Glutamatergic neuron (in vitro differentiated cells): ENCODE measurements at regions not wholly inside any gene's neighbourhood (a gene's known extent, or its start where the extent isn't known, plus 50 kb on each side); places are given as distances from the start of the nearest gene placed in this dataset.

Source experiments
- DNase-seq: peaks from one replicate; pipeline ENCODE4 v3.0.0; 2022
- H3K27ac Mint-ChIP-seq: one replicate; pipeline ENCODE4 v1.8.0; 2020; ENCODE audit warnings: mild to moderate bottlenecking, mixed read lengths, inconsistent platforms; ENCODE audit not compliant: unreplicated experiment
- H3K27me3 Mint-ChIP-seq: one replicate; pipeline ENCODE4 v1.8.0; 2020; ENCODE audit warnings: mild to moderate bottlenecking, moderate library complexity, mixed read lengths, inconsistent platforms; ENCODE audit not compliant: unreplicated experiment
- H3K36me3 Mint-ChIP-seq: one replicate; pipeline ENCODE4 v1.8.0; 2020; ENCODE audit warnings: mild to moderate bottlenecking, mixed read lengths, inconsistent platforms; ENCODE audit not compliant: unreplicated experiment
- H3K4me1 Mint-ChIP-seq: one replicate; pipeline ENCODE4 v1.8.0; 2020; ENCODE audit warnings: mild to moderate bottlenecking, low read depth, mixed read lengths, inconsistent platforms; ENCODE audit not compliant: unreplicated experiment
- H3K4me3 Mint-ChIP-seq: one replicate; pipeline ENCODE4 v1.8.0; 2020; ENCODE audit warnings: mild to moderate bottlenecking, mixed read lengths, inconsistent platforms; ENCODE audit not compliant: unreplicated experiment
- H3K9me3 Mint-ChIP-seq: one replicate; pipeline ENCODE4 v1.8.0; 2020; ENCODE audit warnings: mild to moderate bottlenecking, moderate library complexity, mixed read lengths, inconsistent platforms; ENCODE audit not compliant: unreplicated experiment
- TF ChIP-seq, protein P1 (sequence below): fragments of 200-600 bp; sonication (generic); IDR thresholded peaks from one replicate; pipeline ENCODE4 v1.5.0; 2021; ENCODE audit not compliant: partially characterized antibody, unreplicated experiment

DNA sequence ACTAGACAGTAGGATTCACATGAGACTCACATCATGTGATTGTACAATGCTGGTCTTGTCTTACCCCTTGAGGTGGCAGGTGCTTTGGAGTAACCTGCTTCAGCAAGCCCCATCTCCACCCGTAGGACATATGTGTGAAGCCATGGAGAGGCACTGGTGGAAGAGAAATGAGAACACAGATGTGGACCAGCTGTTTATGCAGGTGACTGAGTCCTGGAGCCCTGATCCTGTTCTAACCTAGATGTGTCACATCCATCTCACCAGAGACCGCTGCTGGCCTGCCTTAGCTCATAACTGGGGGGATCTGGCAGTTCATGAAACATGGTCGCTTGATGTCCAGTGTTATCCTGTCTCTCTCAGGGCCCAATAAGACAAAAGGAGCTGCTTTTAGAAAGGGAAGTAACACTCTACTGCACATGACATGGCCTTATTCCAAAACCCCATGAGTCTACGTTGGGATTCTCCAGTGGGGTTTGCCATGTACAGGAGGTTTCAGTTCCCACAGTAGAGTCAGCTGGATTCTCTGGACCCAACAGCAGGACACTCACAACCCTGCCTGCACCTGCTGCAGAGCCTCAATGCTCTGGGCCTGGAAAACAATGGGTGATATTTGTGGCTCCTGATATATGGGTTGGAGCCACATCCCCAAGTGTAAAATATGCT, 62.0 kb downstream of the GGTLC2 start:
- Mint-ChIP-seq H3K4me1 (peaks cover 3% of the 10 kb centered on the region), H3K4me3 (no peak overlapping the region), H3K9me3 (no peaks in the 10 kb centered on the region), H3K27ac (no peak overlapping the region), H3K27me3 (no peaks in the 10 kb centered on the region), H3K36me3 (no peaks in the 10 kb centered on the region)
- TF ChIP-seq, protein P1, sequence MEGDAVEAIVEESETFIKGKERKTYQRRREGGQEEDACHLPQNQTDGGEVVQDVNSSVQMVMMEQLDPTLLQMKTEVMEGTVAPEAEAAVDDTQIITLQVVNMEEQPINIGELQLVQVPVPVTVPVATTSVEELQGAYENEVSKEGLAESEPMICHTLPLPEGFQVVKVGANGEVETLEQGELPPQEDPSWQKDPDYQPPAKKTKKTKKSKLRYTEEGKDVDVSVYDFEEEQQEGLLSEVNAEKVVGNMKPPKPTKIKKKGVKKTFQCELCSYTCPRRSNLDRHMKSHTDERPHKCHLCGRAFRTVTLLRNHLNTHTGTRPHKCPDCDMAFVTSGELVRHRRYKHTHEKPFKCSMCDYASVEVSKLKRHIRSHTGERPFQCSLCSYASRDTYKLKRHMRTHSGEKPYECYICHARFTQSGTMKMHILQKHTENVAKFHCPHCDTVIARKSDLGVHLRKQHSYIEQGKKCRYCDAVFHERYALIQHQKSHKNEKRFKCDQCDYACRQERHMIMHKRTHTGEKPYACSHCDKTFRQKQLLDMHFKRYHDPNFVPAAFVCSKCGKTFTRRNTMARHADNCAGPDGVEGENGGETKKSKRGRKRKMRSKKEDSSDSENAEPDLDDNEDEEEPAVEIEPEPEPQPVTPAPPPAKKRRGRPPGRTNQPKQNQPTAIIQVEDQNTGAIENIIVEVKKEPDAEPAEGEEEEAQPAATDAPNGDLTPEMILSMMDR, result no peak
- DNase-seq, result no peak

DNA sequence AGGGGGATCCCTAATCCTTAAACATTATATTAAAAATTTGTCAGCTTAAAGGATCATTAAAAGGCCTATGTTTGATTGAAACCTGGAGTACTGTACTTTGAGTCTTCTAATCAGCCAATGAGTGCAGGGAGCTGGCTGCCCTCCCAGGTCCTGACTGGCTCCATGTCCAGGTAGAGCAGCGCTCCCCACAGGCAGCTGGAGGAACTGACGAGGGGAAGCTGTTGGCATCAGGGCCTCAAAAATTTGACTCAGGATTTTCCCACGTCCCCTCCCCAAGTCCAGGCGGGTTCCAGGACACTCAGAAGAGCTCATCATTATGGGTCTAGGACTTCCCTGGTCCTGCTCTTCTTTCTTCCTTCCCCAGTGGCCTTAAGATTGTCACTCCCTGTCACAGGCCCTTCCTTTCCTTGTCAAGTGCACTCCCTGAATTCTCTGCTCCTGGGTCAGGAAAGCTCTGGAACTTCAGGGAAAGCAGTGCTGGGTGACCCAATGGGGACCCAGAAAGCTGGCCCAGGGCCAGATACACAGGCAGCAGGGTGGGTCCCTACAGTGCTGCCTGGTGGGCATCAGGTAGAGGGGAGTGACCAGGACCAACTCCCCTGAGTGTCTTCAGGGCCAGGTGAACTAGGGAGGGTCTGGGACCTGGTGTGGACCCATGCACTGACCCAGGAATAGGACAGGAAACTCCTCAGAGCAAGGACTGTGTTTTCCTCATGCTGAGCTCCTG, 65.5 kb downstream of the GGTLC2 start:
- no peak for DNase-seq
- Mint-ChIP-seq H3K9me3 (peaks cover 4% of the 10 kb centered on the region), H3K27me3 (no peaks in the 10 kb centered on the region), H3K4me1 (peaks cover 3% of the 10 kb centered on the region), H3K36me3 (no peaks in the 10 kb centered on the region), H3K4me3 (no peak overlapping the region), H3K27ac (no peak overlapping the region)
- TF ChIP-seq, protein P1, result no peak

- peaks cover 4% of the 10 kb centered on the region for H3K9me3 Mint-ChIP-seq
- no peak overlapping the region for H3K27ac Mint-ChIP-seq
- no peak overlapping the region for H3K4me3 Mint-ChIP-seq
- H3K36me3 Mint-ChIP-seq, result no peaks in the 10 kb centered on the region
- TF ChIP-seq, protein P1, result peak; percentile 99
- peak; percentile 73 for DNase-seq
- H3K4me1 Mint-ChIP-seq, result peaks cover 3% of the 10 kb centered on the region
- H3K27me3 Mint-ChIP-seq, result no peaks in the 10 kb centered on the region
These were observed 66.5 kb downstream of the GGTLC2 start for GRCh38 chr22:22710719-22711531.

DNA sequence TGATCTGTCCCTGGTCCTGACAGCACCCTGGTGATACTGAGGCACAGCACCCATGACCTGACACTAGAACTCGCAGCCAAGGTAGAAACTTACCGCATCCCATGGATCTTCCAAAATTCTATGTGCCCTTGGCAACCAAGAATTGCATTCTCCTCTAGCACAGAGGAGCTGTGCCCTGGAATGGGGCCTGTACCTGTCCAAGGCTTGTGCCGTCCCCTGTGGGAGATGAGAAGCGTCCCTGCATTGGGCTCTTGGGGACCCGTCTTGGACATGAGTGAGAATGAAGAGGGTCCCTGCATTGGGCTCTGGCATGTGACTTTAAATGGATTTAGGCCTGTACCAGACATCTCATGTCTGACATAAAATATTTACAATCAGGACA, 67.1 kb downstream of the GGTLC2 start:
- H3K4me1 Mint-ChIP-seq, result peaks cover 3% of the 10 kb centered on the region
- no peaks in the 10 kb centered on the region for H3K36me3 Mint-ChIP-seq
- no peak overlapping the region for H3K27ac Mint-ChIP-seq
- DNase-seq, result no peak
- H3K27me3 Mint-ChIP-seq, result no peaks in the 10 kb centered on the region
- H3K9me3 Mint-ChIP-seq, result peaks cover 4% of the 10 kb centered on the region
- H3K4me3 Mint-ChIP-seq, result no peak overlapping the region
- TF ChIP-seq, protein P1, result no peak
